Sciatic nerve (tissue), 2 donors: ENCODE measurements at regions not wholly inside any gene's neighbourhood (a gene's known extent, or its start where the extent isn't known, plus 50 kb on each side); places are given as distances from the start of the nearest gene placed in this dataset.
"Not testable (repeated sequence)": the region's sequence is repeated elsewhere in the genome, so short reads cannot be mapped to it uniquely, and the experiment has no call there.

Experiments used
- ATAC-seq: fragments of 200-7000 bp; cut with Tn5 transposase; one replicate; pipeline ENCODE4 v1.9.1; 2020; ENCODE audit warnings: mild to moderate bottlenecking, moderate library complexity
- DNase-seq: peaks from one replicate; pipeline ENCODE4 v3.0.0-alpha.2; 2020; ENCODE audit warnings: low spot score
- intact Hi-C: fragments of 100-400 bp; cut with DNase I; formaldehyde crosslinking; loops from one replicate; pipeline ENCODE4 v1.14.2; 2022
- donor health status: DM: no; HTN: no; CAD: no.
- donor health status: DM: no; HTN: no; CAD: no.

- intact Hi-C loops = no loop called here
- DNase-seq = peak; percentile 37
- ATAC-seq = no peak
These were observed 55.4 kb downstream of the TMEM121 start for GRCh38 chr14:105581551-105582341.

DNA sequence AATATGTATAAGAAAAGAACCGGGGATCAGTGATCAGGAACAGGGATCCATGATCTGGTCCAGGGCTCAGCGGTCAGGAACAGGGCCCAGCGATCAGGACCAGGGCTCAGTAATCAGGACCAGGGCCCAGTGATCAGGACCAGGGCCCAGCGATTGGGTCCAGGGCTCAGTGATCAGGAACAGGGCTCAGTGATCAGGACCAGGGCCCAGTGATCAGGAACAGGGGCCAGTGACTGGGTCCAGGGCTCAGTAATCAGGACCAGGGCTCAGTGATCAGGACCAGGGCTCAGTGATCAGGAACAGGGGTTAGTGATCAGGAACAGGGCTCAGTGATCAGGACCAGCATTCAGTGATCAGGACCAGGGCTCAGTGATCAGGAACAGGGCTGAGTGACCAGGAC lies 56.3 kb downstream of the TMEM121 start:
- intact Hi-C loops = no loop called here
- DNase-seq = peak; percentile 51
- peak; percentile 76 for ATAC-seq

- ATAC-seq, intact Hi-C loops: not testable (repeated sequence)
- peak; percentile 26 for DNase-seq
These were observed 57.5 kb downstream of the TMEM121 start for GRCh38 chr14:105583914-105584313.

DNA sequence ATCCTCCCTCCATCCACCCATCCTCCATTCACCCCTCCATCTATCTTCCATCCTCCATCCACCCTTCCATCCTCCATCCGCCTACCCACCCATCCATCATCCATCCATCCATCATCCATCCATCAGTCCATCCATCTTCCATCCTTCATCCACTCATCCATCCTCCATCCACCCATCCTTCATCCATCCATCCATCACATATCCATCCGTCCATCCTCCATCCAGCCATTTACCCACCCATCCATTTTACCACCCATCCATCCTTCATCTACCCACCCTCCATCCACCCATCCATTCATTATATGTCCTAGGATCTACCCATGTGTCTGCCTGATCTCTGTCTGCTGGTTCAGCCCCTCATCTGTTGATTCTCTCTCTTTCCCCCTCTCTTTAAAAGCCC lies 58.9 kb downstream of the TMEM121 start:
- DNase-seq, ATAC-seq, intact Hi-C loops: not testable (repeated sequence)

- intact Hi-C loops, ATAC-seq: not testable (repeated sequence)
- peak; percentile 22 for DNase-seq
These were observed 59.3 kb downstream of the TMEM121 start for GRCh38 chr14:105585722-105586121.

DNA sequence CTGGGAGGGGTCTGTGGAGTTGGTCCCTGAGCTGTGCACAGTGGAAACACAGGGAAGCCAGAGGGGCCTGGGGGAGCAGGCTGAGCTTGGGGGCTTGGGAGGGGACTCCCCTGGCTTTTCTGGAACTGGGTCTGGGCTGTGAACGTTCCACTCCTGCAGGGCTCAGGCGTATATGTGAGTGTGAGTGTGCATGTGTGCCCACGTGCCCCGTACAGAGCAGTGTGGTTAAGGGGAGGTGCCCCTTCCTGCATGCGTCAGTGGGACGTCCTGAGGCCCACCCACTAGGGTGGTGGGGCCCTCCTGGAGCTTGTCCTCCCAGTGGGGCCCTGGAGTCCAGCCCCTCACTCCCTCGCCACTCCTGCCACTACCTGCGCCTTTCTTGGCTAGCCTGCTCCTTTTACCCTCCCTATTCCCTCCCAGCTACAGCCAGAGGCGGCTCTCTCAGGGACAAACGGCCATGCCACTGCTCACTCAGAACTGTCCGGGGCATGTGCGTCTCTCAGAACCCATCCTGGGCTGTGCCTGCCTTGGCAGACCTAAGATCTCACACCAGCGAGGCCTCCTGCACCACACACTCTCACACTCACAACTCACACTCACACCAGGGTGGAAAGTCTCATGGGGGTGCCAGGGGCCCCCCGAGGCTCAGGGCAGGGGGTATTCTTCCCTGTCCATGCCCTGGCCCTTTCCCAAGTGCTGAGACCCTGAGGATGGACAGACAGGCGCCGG lies 59.9 kb downstream of the TMEM121 start:
- DNase-seq = peak; percentile 14
- intact Hi-C loops, ATAC-seq: not testable (repeated sequence)

- intact Hi-C loops, ATAC-seq: not testable (repeated sequence)
- peak; percentile 23 for DNase-seq
These were observed 60.7 kb downstream of the TMEM121 start for GRCh38 chr14:105587034-105587433.

DNA sequence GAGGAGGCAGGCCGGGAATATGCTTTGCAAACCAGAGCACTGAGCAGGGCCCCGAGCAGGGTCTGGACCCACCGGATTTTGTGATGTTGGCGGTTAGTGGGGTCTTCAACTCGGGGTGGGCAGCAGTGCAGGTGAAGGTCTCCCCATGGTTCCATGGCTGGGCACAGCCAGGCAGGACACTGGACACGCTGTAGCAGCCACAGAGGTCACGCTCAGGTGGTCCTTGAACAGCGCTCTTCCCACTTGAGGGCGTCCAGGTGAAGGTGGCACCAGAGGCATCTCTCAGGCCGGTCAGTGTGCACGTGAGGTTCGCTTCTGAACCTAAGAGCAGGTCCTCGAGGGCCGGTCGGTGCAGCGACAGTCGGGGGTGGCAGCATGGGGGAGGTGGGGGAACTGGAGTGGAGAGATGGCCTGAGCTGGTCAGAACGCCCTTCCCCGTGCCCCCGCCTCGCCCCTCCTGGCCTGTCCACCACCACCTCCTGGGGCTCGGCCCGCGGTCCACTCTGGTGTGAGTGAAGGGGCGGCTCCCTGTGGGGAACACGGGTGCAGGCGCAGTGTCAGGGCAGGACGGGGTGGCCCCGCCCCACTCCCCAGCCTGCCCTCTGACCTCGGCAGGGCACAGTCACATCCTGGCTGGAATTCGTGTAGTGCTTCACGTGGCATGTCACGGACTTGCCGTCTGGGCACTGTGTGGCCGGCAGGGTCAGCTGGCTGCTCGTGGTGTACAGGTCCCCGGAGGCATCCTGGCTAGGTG lies 61.3 kb downstream of the TMEM121 start:
- peak; percentile 44 for DNase-seq
- ATAC-seq, intact Hi-C loops: not testable (repeated sequence)

GRCh38 chr14:105588236-105588860 lies 62.0 kb downstream of the TMEM121 start:
- intact Hi-C loops = no loop called here
- DNase-seq = no peak
- no peak for ATAC-seq

DNA sequence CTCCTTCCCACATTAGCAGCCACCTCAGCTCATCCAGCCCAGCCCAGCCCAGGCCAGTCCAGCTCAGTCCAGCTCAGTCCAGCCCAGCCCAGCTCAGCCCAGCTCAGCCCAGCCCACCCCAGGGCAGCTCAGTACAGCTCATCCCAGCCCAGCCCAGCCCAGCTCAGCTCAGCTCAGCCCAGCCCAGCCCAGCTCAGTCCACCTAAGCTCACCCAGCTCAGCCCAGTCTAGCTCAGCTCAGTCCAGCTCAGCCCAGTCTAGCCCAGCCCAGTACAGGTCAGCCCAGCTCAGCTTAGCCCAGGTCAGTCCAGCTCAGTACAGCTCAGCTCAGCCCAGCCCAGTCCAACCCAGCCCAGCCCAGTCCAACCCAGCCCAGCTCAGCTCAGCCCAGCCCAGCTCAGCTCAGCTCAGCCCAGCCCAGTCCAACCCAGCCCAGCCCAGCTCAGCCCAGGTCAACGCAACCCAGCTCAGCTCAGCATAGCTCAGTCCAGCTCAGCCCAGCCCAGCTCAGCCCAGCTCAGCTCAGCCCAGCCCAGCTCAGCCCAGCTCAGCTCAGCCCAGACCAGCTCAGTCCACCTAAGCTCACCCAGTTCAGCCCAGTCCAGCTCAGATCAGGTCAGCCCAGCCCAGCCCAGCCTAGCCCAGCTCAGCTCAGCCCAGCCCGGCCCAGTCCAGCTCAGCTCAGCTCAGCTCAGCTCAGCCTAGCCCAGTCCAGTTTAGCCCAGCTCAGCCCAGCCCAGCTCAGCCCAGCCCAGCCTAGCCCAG lies 63.0 kb downstream of the TMEM121 start:
- DNase-seq = no peak
- no peak for ATAC-seq
- intact Hi-C loops = no loop called here

DNA sequence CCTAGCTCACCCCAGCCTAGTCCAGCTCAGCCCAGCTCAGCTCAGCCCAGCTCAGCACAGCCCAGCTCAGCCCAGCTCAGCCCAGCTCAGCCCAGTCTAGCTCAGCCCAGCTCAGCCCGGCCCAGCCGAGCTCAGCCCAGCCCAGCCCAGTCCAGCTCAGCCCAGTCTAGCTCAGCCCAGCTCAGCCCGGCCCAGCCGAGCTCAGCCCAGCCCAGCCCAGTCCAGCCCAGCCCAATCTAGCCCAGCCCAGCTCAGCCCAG lies 63.5 kb downstream of the TMEM121 start:
- intact Hi-C loops, ATAC-seq, DNase-seq: not testable (repeated sequence)

- DNase-seq = no peak
- intact Hi-C loops = no loop called here
These were observed 64.7 kb downstream of the TMEM121 start for GRCh38 chr14:105591052-105591451.

GRCh38 chr14:105591792-105592341 lies 65.5 kb downstream of the TMEM121 start:
- DNase-seq, ATAC-seq, intact Hi-C loops: not testable (repeated sequence)

More at GRCh38 chr14:105591052-105591451, 64.7 kb downstream of the TMEM121 start:
- ATAC-seq = no peak

- not testable (repeated sequence) for ATAC-seq, DNase-seq
These were observed 66.3 kb downstream of the TMEM121 start for GRCh38 chr14:105592646-105593045.

DNA sequence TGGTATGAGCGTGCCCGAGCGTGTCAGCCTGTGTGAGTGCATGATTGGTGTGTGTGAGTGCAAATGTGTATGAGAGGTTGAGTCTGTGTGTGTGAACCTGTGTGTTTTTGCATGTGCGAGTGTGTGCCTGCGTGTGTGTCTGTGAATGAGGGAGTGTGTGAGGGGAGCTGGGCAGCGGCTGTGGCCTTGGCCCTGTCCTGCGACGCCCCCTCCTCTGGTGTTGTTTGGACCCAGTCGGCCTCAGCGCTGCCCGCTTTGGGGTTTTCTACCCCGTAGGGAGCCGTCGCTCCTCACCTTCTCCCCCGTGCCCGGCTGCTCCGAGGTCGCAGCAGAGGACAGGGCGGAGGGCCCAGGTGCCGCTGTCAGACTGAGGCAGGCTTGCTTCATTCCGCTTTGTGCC lies 69.0 kb downstream of the TMEM121 start:
- DNase-seq, ATAC-seq, intact Hi-C loops: not testable (repeated sequence)

More at GRCh38 chr14:105592646-105593045, 66.3 kb downstream of the TMEM121 start:
- intact Hi-C loops = not testable (repeated sequence)

- intact Hi-C loops, DNase-seq, ATAC-seq: not testable (repeated sequence)
These were observed 70.0 kb downstream of the TMEM121 start for GRCh38 chr14:105596374-105596773.

DNA sequence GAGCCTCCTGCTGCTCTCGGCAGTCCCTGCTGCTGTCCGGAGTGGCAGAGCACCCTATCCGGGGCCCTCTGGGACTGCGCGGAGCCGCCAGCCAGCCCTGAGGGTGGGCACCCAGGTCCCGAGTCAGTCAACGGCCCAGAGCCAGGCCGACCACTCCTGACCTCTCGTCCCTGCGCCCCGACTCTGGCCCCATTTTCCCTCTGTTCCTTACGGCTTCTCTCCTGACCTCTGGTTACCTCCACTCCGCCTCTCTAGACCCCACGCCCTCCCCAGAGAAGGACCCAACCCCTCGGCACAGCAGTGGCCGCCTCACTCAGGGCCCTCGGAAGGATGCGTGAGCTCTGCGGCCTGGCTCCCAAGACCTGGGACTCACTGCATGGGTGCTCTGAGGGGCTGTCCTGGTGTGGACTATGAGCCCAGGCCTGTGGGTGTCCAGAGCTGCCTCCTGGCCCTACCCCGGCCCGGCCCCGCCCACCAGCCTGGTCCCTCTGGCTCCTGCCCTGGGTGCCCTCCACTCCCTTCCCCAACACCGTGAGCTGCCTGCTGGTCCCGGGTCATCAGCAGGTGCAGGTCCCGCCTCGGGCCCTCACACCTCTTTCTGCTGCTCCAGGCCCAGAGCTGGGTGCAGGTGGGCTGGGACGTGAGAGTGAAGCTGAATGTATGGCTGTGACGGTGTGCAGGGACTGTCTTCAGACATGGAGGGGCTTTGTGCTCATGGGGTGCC lies 71.8 kb downstream of the TMEM121 start:
- DNase-seq, ATAC-seq, intact Hi-C loops: not testable (repeated sequence)
